ENCODE measurements at regions not wholly inside any gene's neighbourhood (a gene's known extent, or its start where the extent isn't known, plus 50 kb on each side); places are given as distances from the start of the nearest gene placed in this dataset.
A peak's percentile ranks its signal among the peaks of the same experiment; 100 is the strongest.
"Not testable (repeated sequence)": the region's sequence is repeated elsewhere in the genome, so short reads cannot be mapped to it uniquely, and the experiment has no call there.

- ATAC-seq (no peak), DNase-seq (no peak)
- H3K4me3 ChIP-seq: no peak overlapping the region
- peaks cover 0 to 6% (median 0%) of the 10 kb centered on the region in 9 donors for H3K4me1 ChIP-seq
- H3K36me3 ChIP-seq: no peaks in the 10 kb centered on the region
- H3K27me3 ChIP-seq: peaks cover 0 to 31% (median 0%) of the 10 kb centered on the region in 7 donors
- intact Hi-C loops (cut with DNase I): loop anchor here in 3 of 10 donors (5.0 to 10.0 kb wide), 2 partner anchors 83 to 220 kb away; partner anchors contain the start of gene TMEM164 (in 2 of the 3)
- TF ChIP-seq CTCF (IDR thresholded peaks at IDR 0.05): no peak
- 67 to 73% methylated on average over 2 of the region's 2 CpGs for WGBS, 2 donors
- H3K27ac ChIP-seq: no peak overlapping the region
- no peaks in the 10 kb centered on the region for H3K9me3 ChIP-seq
Observed at GRCh38 chrX:109922190-109922589, 80.7 kb upstream of the TMEM164 start.

GRCh38 chrX:109925003-109925402 lies 77.9 kb upstream of the TMEM164 start:
- 95 to 99% methylated on average over 3 of the region's 3 CpGs for WGBS, 2 donors
- H3K27ac ChIP-seq, ATAC-seq, H3K4me3 ChIP-seq, H3K36me3 ChIP-seq, DNase-seq, H3K9me3 ChIP-seq: not testable (repeated sequence)
- Histone ChIP-seq H3K4me1 (peaks cover 0 to 11% (median 0%) of the 10 kb centered on the region in 9 donors), H3K27me3 (peaks cover 0 to 33% (median 0%) of the 10 kb centered on the region in 7 donors)
- intact Hi-C loops (cut with DNase I): loop anchor here in 4 of 10 donors (5.0 to 10.0 kb wide), 3 partner anchors 67 to 80 kb away; partner anchors contain the start of gene TMEM164 (in 3 of the 4)

GRCh38 chrX:109925656-109926055 lies 77.3 kb upstream of the TMEM164 start:
- ATAC-seq: no peak
- Histone ChIP-seq H3K4me3 (no peak overlapping the region), H3K27me3 (peaks cover 0 to 33% (median 0%) of the 10 kb centered on the region in 7 donors), H3K4me1 (peaks cover 0 to 11% (median 0%) of the 10 kb centered on the region in 9 donors), H3K27ac (peak overlapping the region in 4 of 10 donors; percentile 77 to 82 (median 82)), H3K9me3 (no peaks in the 10 kb centered on the region), H3K36me3 (no peaks in the 10 kb centered on the region)
- DNase-seq: no peak
- TF ChIP-seq CTCF (IDR thresholded peaks at IDR 0.05): no peak
- intact Hi-C loops (cut with DNase I): loop anchor here in 4 of 10 donors (5.0 to 10.0 kb wide), 3 partner anchors 67 to 79 kb away; partner anchors contain the start of gene TMEM164 (in 3 of the 4)

GRCh38 chrX:109926118-109926517 lies 76.8 kb upstream of the TMEM164 start:
- TF ChIP-seq CTCF (IDR thresholded peaks at IDR 0.05): no peak
- Histone ChIP-seq H3K27ac (peak overlapping the region in 9 of 10 donors; percentile 58 to 82 (median 77)), H3K9me3 (no peaks in the 10 kb centered on the region), H3K4me1 (peaks cover 0 to 11% (median 0%) of the 10 kb centered on the region in 9 donors), H3K4me3 (no peak overlapping the region), H3K27me3 (peaks cover 0 to 33% (median 0%) of the 10 kb centered on the region in 7 donors), H3K36me3 (no peaks in the 10 kb centered on the region)
- DNase-seq (no peak), ATAC-seq (peak in 1 of 8 donors; percentile 62)
- WGBS, 2 donors: 69 to 75% methylated on average over 5 of the region's 5 CpGs
- intact Hi-C loops (cut with DNase I): loop anchor here in 4 of 10 donors (5.0 to 10.0 kb wide), 3 partner anchors 66 to 79 kb away; partner anchors contain the start of gene TMEM164 (in 3 of the 4)
